ENCODE measurements at regions not wholly inside any gene's neighbourhood (a gene's known extent, or its start where the extent isn't known, plus 50 kb on each side); places are given as distances from the start of the nearest gene placed in this dataset.

DNA sequence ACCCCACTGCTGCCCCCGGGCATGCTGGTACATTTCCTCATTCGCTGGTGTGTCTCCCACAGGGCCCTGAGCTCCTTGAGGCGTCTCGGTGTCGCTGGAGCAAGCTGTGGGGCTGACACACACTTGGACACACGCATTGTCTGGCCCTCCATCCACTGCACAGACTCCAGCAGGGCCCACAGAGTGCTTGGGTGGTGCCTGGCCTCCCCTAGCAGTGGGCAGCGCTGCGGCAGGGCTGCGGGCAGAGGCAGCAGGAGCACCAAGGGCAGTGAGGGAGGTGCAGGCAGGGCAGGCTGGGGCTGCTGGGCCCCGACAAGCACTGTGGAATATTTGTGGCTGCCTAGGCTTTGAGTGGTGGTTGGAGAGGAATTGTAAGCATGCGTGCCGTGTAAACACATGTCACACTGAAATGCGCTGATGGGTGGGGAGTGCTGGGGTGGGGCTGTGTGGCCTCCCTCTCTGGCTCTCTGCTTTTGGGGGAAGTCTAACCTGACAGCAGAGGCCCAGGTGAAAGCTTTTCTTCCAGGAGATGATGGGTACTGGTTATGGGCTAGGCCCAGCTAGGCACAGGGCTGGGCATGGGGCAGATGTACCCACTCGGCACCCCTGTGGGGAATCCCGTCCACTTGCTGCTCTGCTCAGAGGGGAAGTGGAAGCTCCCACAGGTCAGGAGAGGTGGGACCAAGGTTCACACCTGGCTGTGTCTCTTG, 55.5 kb upstream of the HS6ST1 start:
- Histone ChIP-seq H3K36me3 (ENCODE audit: insufficient read depth) (no peaks in the 10 kb centered on the region), H3K27ac (no peak overlapping the region), H3K4me3 (IDR thresholded peaks at IDR 0.05; ENCODE audit: insufficient read depth, low read depth, low read length) (no peak overlapping the region), H3K9ac (no peak overlapping the region), H4K20me1 (ENCODE audit: insufficient read depth) (no peaks in the 10 kb centered on the region), H3K4me1 (ENCODE audit: low read depth, poor library complexity, severe bottlenecking) (no peaks in the 10 kb centered on the region), H3K79me2 (ENCODE audit: insufficient read depth, low read depth) (no peaks in the 10 kb centered on the region), H2AFZ (ENCODE audit: low read depth) (no peak overlapping the region), H3K4me2 (no peak overlapping the region), H3K27me3 (ENCODE audit: insufficient read depth, low read depth) (no peaks in the 10 kb centered on the region)
- TF ChIP-seq, protein P1, sequence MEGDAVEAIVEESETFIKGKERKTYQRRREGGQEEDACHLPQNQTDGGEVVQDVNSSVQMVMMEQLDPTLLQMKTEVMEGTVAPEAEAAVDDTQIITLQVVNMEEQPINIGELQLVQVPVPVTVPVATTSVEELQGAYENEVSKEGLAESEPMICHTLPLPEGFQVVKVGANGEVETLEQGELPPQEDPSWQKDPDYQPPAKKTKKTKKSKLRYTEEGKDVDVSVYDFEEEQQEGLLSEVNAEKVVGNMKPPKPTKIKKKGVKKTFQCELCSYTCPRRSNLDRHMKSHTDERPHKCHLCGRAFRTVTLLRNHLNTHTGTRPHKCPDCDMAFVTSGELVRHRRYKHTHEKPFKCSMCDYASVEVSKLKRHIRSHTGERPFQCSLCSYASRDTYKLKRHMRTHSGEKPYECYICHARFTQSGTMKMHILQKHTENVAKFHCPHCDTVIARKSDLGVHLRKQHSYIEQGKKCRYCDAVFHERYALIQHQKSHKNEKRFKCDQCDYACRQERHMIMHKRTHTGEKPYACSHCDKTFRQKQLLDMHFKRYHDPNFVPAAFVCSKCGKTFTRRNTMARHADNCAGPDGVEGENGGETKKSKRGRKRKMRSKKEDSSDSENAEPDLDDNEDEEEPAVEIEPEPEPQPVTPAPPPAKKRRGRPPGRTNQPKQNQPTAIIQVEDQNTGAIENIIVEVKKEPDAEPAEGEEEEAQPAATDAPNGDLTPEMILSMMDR (conservative IDR thresholded peaks at IDR 0.05; ENCODE audit: low read depth, low read length): no peak

DNA sequence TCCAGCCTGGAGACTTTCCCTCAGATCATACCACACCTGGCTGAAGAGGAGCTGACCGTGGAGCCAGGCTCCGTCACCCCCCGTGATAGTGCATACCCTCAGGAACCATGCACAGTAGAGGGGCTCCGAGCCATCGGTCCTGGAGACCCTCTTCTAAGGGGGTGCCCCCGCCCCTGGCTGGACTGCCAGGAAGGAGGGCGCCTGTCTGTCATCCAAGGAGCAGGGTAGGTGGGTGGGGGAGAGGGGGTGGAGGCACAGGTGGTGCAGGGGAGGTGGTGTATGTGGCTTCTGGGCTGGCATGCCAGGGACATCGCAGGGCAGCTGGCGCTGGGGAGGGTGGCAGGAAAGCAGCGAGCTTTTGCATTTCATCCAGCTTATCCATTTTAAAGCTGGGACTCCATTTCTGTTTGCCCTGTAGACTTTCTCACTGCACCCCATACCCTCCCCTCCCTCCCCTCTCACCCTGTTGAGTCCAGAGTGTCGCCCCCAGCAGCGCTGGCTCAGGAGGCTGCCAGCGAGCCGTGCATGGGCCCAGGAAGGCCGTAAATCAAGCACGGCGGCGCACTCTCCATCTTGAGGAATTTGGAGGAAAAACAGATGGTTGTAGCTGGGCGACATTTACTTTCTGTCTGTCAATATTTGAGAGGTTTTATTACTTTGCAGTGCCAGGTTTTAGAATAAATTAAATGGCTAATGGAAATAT, 56.2 kb upstream of the HS6ST1 start:
- no peaks in the 10 kb centered on the region for H3K4me1 ChIP-seq (ENCODE audit: low read depth, poor library complexity, severe bottlenecking)
- TF ChIP-seq, protein P1 (conservative IDR thresholded peaks at IDR 0.05; ENCODE audit: low read depth, low read length): no peak

DNA sequence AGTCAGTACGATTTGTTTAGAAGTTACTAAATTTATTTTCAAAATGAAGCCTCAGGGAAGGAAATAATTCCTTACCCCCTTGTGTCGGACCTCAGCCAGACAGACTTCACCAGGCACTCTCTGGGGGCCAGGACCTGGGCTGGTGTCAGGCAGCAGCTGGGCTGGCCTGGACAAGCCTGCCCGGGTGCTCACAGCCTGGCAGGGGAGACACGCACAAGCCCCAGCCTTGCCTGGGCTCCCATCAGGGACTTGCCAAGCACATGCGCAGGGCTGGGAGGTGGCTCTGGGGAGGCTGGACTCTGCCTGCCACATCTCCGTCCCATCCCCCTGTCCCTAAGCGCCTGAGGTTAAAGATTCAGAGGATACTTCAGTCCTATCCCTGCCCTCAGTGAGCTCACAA, 56.8 kb upstream of the HS6ST1 start:
- Histone ChIP-seq H2AFZ (ENCODE audit: low read depth) (no peak overlapping the region), H3K4me1 (ENCODE audit: low read depth, poor library complexity, severe bottlenecking) (no peaks in the 10 kb centered on the region), H3K27ac (no peak overlapping the region), H3K4me3 (IDR thresholded peaks at IDR 0.05; ENCODE audit: insufficient read depth, low read depth, low read length) (no peak overlapping the region), H3K4me2 (no peak overlapping the region), H3K9ac (no peak overlapping the region), H3K79me2 (ENCODE audit: insufficient read depth, low read depth) (no peaks in the 10 kb centered on the region), H3K27me3 (ENCODE audit: insufficient read depth, low read depth) (no peaks in the 10 kb centered on the region), H4K20me1 (ENCODE audit: insufficient read depth) (no peaks in the 10 kb centered on the region), H3K36me3 (ENCODE audit: insufficient read depth) (no peaks in the 10 kb centered on the region)
- TF ChIP-seq, protein P1 (conservative IDR thresholded peaks at IDR 0.05; ENCODE audit: low read depth, low read length): no peak

More for the DNA sequence above, 56.2 kb upstream of the HS6ST1 start:
- H3K79me2 ChIP-seq (ENCODE audit: insufficient read depth, low read depth): no peaks in the 10 kb centered on the region
- H3K36me3 ChIP-seq (ENCODE audit: insufficient read depth): no peaks in the 10 kb centered on the region
- H3K4me2 ChIP-seq: no peak overlapping the region
- no peak overlapping the region for H3K27ac ChIP-seq
- no peak overlapping the region for H3K4me3 ChIP-seq (IDR thresholded peaks at IDR 0.05; ENCODE audit: insufficient read depth, low read depth, low read length)
- H3K9ac ChIP-seq: no peak overlapping the region
- no peaks in the 10 kb centered on the region for H3K27me3 ChIP-seq (ENCODE audit: insufficient read depth, low read depth)
- no peak overlapping the region for H2AFZ ChIP-seq (ENCODE audit: low read depth)
- H4K20me1 ChIP-seq (ENCODE audit: insufficient read depth): no peaks in the 10 kb centered on the region

DNA sequence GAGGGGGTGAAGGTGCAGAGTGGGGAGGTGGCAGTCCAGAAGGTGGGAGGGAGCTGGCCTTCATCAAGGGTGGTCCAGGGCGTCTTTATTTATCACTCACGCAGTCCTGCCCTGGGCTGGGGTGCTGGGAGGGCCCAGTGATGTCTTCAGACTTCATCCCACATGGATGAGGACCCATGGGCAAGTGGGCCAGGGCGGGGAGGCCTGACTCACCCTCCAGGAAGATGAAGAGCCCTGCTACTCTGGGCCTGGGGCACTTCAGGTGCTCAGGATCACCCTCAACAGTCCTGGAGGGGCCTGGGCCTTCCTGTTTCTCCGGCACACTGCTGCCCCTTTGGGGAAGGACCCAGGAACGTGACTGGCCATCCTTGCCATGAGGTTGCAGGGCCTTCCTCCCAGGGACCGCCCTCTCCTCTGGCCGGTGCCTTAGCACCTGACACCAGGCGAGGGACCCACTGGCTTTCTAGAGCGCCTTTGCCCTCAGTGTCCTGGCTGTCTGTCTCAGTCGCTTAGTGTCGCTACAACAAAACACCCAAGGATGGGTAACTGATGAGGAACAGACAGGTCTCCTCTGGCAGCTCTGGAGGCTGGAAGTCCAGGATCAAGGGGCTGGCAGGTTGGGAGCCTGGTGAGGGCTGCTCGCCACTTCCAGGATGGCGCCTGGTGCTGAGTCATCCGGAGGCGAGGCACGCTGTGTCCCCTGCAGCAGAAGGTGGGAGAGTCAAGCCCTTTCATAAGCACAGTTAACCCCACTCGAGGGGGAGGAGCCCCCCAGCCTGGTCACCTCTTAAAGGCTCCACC, 57.8 kb upstream of the HS6ST1 start:
- Histone ChIP-seq H4K20me1 (ENCODE audit: insufficient read depth) (no peaks in the 10 kb centered on the region), H3K27ac (no peak overlapping the region), H3K9ac (no peak overlapping the region), H3K27me3 (ENCODE audit: insufficient read depth, low read depth) (no peaks in the 10 kb centered on the region), H3K4me2 (no peak overlapping the region), H3K79me2 (ENCODE audit: insufficient read depth, low read depth) (no peaks in the 10 kb centered on the region), H3K4me1 (ENCODE audit: low read depth, poor library complexity, severe bottlenecking) (no peaks in the 10 kb centered on the region), H3K36me3 (ENCODE audit: insufficient read depth) (no peaks in the 10 kb centered on the region), H2AFZ (ENCODE audit: low read depth) (no peak overlapping the region), H3K4me3 (IDR thresholded peaks at IDR 0.05; ENCODE audit: insufficient read depth, low read depth, low read length) (no peak overlapping the region)
- TF ChIP-seq, protein P1 (conservative IDR thresholded peaks at IDR 0.05; ENCODE audit: low read depth, low read length): no peak

Measured in KMS-11 (cell line).